ENCODE measurements at regions not wholly inside any gene's neighbourhood (a gene's known extent, or its start where the extent isn't known, plus 50 kb on each side); places are given as distances from the start of the nearest gene placed in this dataset.

- no peak for TF ChIP-seq CTCF (IDR thresholded peaks at IDR 0.05; ENCODE audit: insufficient read depth, low read length, poor library complexity, severe bottlenecking)
- no peak overlapping the region for H3K4me3 ChIP-seq (ENCODE audit: low read depth, low read length)
- no peaks in the 10 kb centered on the region for H3K27me3 ChIP-seq (ENCODE audit: control insufficient read depth, insufficient read depth, low read length)
- no peak for DNase-seq (ENCODE audit: low read depth)
- H3K36me3 ChIP-seq (ENCODE audit: control insufficient read depth, insufficient read depth, low read length) = no peaks in the 10 kb centered on the region
Measured at GRCh38 chr1:208528578-208529240, 284.5 kb upstream of the PLXNA2 start.

- no peak overlapping the region for H3K4me3 ChIP-seq (ENCODE audit: low read depth, low read length)
- no peaks in the 10 kb centered on the region for H3K36me3 ChIP-seq (ENCODE audit: control insufficient read depth, insufficient read depth, low read length)
- no peak for TF ChIP-seq CTCF (IDR thresholded peaks at IDR 0.05; ENCODE audit: insufficient read depth, low read length, poor library complexity, severe bottlenecking)
- DNase-seq (ENCODE audit: low read depth) = no peak
- H3K27me3 ChIP-seq (ENCODE audit: control insufficient read depth, insufficient read depth, low read length) = no peaks in the 10 kb centered on the region
Measured at GRCh38 chr1:208531003-208531750, 287.0 kb upstream of the PLXNA2 start.

GRCh38 chr1:208533746-208534598 is 289.8 kb upstream of the PLXNA2 start:
- no peaks in the 10 kb centered on the region for H3K36me3 ChIP-seq (ENCODE audit: control insufficient read depth, insufficient read depth, low read length)
- DNase-seq (ENCODE audit: low read depth) = no peak
- no peak for TF ChIP-seq CTCF (IDR thresholded peaks at IDR 0.05; ENCODE audit: insufficient read depth, low read length, poor library complexity, severe bottlenecking)
- H3K27me3 ChIP-seq (ENCODE audit: control insufficient read depth, insufficient read depth, low read length) = no peaks in the 10 kb centered on the region
- H3K4me3 ChIP-seq (ENCODE audit: low read depth, low read length) = no peak overlapping the region

- TF ChIP-seq CTCF (IDR thresholded peaks at IDR 0.05; ENCODE audit: insufficient read depth, low read length, poor library complexity, severe bottlenecking) = no peak
- no peak overlapping the region for H3K4me3 ChIP-seq (ENCODE audit: low read depth, low read length)
- no peak for DNase-seq (ENCODE audit: low read depth)
Measured at GRCh38 chr1:208534599-208534897, 290.4 kb upstream of the PLXNA2 start.

GRCh38 chr1:208534979-208535378 is 290.8 kb upstream of the PLXNA2 start:
- no peak for TF ChIP-seq CTCF (IDR thresholded peaks at IDR 0.05; ENCODE audit: insufficient read depth, low read length, poor library complexity, severe bottlenecking)
- DNase-seq (ENCODE audit: low read depth) = no peak
- no peaks in the 10 kb centered on the region for H3K36me3 ChIP-seq (ENCODE audit: control insufficient read depth, insufficient read depth, low read length)
- H3K27me3 ChIP-seq (ENCODE audit: control insufficient read depth, insufficient read depth, low read length) = no peaks in the 10 kb centered on the region
- no peak overlapping the region for H3K4me3 ChIP-seq (ENCODE audit: low read depth, low read length)

More at GRCh38 chr1:208534599-208534897, 290.4 kb upstream of the PLXNA2 start:
- no peaks in the 10 kb centered on the region for H3K36me3 ChIP-seq (ENCODE audit: control insufficient read depth, insufficient read depth, low read length)
- H3K27me3 ChIP-seq (ENCODE audit: control insufficient read depth, insufficient read depth, low read length) = no peaks in the 10 kb centered on the region
